ENCODE measurements at regions not wholly inside any gene's neighbourhood (a gene's known extent, or its start where the extent isn't known, plus 50 kb on each side); places are given as distances from the start of the nearest gene placed in this dataset.

GRCh38 chr16:51877686-51878085, 669.3 kb downstream of the TOX3 start:
- TF ChIP-seq POLR2AphosphoS5 (IDR thresholded peaks at IDR 0.05; ENCODE audit: borderline replicate concordance, low read depth, low read length) (no peak), EZH2 (IDR thresholded peaks at IDR 0.05) (no peak)

Data from SK-N-MC (cell line).